NCI-H2171 (cell line): ENCODE measurements at regions not wholly inside any gene's neighbourhood (a gene's known extent, or its start where the extent isn't known, plus 50 kb on each side); places are given as distances from the start of the nearest gene placed in this dataset.
"Not testable (repeated sequence)": the region's sequence is repeated elsewhere in the genome, so short reads cannot be mapped to it uniquely, and the experiment has no call there.

Source experiments
- DNase-seq: peaks from one replicate; lab custom pipeline; 2025; lab: John Stamatoyannopoulos, UW

DNA sequence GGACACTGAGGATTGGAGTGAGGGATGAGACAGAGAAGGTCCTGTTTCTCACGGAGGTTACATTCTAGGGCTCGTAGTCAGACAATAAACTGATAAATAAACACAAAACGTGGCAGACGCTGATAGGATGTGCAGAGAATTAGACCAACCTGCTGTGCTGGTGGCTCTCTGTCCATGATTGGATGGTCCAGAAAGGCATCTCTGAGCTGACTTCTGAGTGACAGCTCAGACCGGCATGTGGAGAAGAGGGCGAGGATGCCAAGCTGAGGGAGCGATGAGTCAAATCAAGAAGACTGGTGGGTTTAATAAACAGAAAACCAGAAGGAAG, 132.3 kb upstream of the TAF11L2 start:
- DNase-seq: no peak

- no peak for DNase-seq
Measured at GRCh38 chr5:17367256-17367840, 130.7 kb upstream of the TAF11L2 start.

GRCh38 chr5:17370651-17371050, 127.4 kb upstream of the TAF11L2 start:
- DNase-seq: no peak

DNA sequence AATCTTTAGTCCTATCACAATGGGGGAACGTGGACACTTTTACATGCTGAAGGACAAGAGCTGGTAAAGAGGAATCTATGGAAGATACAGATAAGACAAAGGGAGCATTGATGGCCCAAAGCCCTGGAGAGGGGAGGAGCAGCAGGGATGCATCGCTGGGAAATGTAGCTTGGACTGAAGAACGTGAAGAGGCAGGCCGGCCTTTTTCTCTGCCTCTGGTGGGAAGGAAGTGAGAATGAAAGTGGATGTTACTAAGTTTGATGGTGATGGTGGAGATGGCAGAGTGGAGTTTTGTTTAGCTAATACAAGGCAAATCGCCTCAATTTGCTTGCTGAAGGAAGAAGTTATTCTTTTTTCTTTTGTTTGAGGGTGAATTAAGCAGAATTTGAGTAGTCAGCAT, 124.6 kb upstream of the TAF11L2 start:
- no peak for DNase-seq

GRCh38 chr5:17373814-17374556, 124.0 kb upstream of the TAF11L2 start:
- no peak for DNase-seq

DNA sequence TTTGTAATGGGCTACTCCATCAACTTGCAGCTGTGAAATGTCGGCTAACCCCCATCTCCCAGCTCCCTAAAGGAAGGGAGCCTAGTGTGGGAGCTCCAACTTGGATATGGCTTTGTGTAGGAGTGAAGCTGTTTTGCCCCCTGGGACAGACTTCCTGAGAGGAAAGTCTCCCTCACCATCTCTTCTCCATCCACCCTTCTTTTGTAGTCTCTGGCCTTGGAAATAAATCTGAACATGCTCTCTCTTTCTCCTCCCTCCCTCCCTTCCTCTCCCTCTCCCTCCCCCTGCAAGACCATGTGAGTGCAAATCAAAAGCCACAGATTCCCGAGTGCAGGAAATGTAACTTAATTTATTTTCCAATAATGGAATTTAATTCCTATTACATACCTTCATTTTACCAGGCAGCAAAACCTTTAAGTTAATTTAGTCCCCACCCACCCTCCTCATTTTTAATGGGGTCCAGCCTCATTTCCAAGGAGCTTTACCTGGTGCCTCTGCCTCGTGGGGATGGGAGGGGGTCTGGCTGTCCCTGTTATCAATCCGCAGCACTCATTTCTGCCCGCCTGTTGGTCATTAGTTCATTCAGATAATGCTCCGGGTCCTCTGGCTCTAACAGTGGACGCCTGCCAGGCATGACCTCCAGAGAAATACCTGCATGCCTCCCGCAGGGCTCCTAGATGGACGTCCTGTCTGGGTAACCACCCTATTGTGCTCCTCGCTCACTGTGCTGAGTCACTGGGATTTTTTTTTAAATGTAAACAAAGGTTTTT, 122.9 kb upstream of the TAF11L2 start:
- no peak for DNase-seq

- DNase-seq: not testable (repeated sequence)
Measured at GRCh38 chr5:17375886-17376285, 122.1 kb upstream of the TAF11L2 start.

GRCh38 chr5:17378346-17378997, 119.6 kb upstream of the TAF11L2 start:
- no peak for DNase-seq

- peak; percentile 73 for DNase-seq
Measured at GRCh38 chr5:17379100-17379951, 118.7 kb upstream of the TAF11L2 start.

DNA sequence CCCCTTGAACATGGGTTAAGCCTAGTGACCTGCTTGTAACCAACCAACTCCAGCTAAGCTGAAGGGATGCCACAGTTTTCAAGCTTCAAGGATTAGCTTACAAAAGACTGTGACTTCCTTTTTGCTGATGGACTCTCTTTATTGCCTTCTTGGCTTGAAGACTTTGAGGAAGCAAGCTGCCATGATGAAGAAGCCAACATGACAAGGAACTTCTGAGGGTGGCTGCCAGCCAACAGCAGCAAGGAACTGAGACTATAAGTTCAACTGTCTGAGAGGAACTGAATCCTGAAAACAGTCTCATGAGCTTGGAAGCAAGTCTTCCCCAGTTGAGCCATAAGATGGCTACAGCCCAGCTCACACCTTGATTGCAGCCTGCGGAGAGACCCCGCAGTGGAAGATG, 116.1 kb upstream of the TAF11L2 start:
- DNase-seq: no peak

- no peak for DNase-seq
Measured at GRCh38 chr5:17383526-17383925, 114.5 kb upstream of the TAF11L2 start.

- DNase-seq: no peak
Measured at GRCh38 chr5:17384181-17384580, 113.8 kb upstream of the TAF11L2 start.

DNA sequence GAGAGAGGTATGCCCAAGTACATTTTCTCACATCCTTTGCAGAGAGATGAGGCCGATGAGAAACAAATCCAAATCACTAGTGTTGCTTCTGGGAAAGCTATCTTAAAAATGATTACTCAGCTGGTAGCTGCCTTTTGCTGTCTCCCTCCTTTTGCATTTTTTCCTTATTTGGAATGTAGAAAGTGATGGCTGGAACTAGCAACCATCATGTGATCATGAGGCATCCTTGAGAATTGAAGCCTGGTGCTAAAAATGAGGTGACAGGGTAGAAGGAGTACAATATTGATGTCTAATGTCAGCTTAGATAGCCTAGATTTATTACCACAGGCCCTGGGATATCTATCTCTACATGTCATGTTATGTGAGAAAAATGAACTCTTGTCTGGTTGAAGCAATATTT, 109.3 kb upstream of the TAF11L2 start:
- DNase-seq: no peak

GRCh38 chr5:17394086-17394485, 103.9 kb upstream of the TAF11L2 start:
- no peak for DNase-seq

DNA sequence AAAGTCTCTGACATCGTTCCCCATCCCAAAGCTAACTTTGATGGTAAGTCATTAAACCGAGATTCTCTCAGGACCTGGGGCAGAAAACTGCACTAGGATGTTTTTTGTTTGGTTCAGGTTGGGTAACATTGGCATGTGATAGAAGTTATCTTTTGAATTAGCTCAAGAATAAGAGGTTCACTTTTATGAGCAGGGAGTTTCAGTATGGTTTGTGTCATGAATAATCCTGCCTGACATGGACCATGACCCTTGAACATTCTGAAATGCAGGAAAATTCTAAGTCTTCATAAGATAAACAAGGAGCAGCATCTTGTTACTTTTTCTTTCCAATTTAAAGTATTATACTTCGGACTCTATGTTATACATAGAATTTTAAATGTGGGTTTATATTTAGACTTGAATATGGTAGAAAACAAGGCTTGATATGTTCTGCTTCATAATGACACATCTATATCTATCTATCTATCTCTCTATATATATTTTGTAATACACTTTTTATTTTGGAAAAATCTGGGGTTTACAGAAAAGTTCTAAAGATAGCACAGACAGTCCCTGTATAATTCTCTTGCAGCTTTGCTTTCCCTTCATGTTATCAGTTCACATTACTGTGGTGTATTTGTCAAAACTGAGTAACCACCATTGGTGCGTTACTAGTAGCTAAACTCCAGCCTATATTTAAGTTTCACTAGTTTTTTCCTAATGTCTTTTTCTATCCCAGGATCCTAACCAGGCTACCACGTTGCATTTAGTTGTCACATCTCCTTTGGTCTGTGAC, 102.7 kb upstream of the TAF11L2 start:
- DNase-seq: no peak

- no peak for DNase-seq
Measured at GRCh38 chr5:17396247-17396646, 101.8 kb upstream of the TAF11L2 start.

- peak; percentile 86 for DNase-seq
Measured at GRCh38 chr5:17398431-17398830, 99.6 kb upstream of the TAF11L2 start.

DNA sequence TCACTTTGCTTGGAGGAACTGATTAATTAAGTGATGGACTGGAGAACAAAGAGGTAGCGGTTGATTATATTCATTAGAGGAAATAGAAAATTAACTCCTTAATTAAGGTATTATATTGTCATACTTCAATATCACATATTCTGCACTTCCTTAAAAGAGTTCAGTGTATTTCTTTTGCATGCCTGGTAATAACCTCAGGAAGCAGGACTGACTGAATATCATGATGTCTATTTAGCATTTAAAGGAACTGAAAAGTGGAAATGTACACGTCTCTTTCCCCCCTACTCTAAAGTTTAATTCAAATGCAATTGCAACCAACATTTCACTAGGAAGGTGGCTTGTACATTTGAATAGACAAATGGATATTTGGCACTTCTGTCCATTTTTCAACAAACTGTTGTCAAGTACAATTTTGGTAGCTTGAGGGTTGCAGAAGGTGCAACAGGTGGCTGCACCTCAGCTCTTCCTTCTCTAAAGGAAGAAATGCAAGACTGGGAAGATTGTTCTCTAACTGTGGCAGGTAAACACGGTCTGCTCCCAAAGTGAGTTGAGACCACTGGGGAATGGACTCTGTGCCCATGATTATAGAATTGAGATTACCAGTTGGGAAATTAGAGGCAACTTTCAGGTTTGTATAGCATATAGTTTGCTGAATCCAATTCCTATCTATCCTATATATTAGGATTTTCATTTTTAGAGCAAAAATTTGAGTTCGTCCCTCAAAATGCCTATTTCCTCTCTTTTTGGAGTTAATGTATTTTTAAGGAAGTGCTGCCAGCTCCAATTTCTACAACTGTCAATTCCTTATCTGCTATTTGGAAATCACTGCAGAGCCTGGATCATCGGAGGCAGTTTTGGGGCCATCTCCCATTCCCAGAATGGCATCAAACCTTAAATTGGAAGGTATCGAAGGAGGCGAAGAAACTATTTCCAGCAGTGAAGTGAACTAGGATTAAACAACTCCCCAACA, 98.9 kb upstream of the TAF11L2 start:
- no peak for DNase-seq

- no peak for DNase-seq
Measured at GRCh38 chr5:17399931-17400330, 98.1 kb upstream of the TAF11L2 start.
